ENCODE measurements at regions not wholly inside any gene's neighbourhood (a gene's known extent, or its start where the extent isn't known, plus 50 kb on each side); places are given as distances from the start of the nearest gene placed in this dataset.

- intact Hi-C loops (cut with micrococcal nuclease), result no loop called here
- H2AFZ ChIP-seq (ENCODE audit: insufficient read depth, low read depth, low read length, poor library complexity, severe bottlenecking), result no peak overlapping the region
- H3K4me3 Mint-ChIP-seq, result peak overlapping the region in 1 of 2 donors; percentile 51
- TF ChIP-seq CTCF (IDR thresholded peaks at IDR 0.05), result no peak
- peak overlapping the region in 1 of 2 donors; percentile 72 for H3K27ac ChIP-seq (ENCODE audit: low read depth in 1 of 2, low read length in 2 of 2)
- no peaks in the 10 kb centered on the region for H3K36me3 ChIP-seq (replicated peaks in 1 of 2; ENCODE audit: control insufficient read depth in 1 of 2, insufficient read depth in 2 of 2, low read length in 2 of 2)
- no peaks in the 10 kb centered on the region for H3K79me2 ChIP-seq (ENCODE audit: insufficient read depth, low read length)
- H4K20me1 ChIP-seq (ENCODE audit: insufficient read depth, low read length), result no peaks in the 10 kb centered on the region
- peaks cover 41 to 47% of the 10 kb centered on the region in 2 donors for H3K4me1 ChIP-seq (ENCODE audit: control insufficient read depth in 1 of 2, insufficient read depth in 2 of 2, low read length in 2 of 2)
- peaks cover 0 to 5% of the 10 kb centered on the region in 2 donors for H3K36me3 Mint-ChIP-seq
- peak overlapping the region; percentile 59 for H3K4me2 ChIP-seq (replicated peaks; ENCODE audit: extremely low read depth, low read length, poor library complexity, severe bottlenecking)
- no CpG with 5 or more reads among the region's 2 CpGs for WGBS (ENCODE audit: insufficient coverage)
- peak; percentile 60 to 64 (median 64) for DNase-seq
- H3K27me3 Mint-ChIP-seq (ENCODE audit: low read depth in 3 of 3), result peaks cover 0 to 3% (median 0%) of the 10 kb centered on the region in 3 donors
- H3K9ac ChIP-seq (ENCODE audit: insufficient read depth, low read length, poor library complexity, severe bottlenecking), result no peak overlapping the region
- peak overlapping the region; percentile 76 to 89 (median 84) for H3K27ac Mint-ChIP-seq
- no peaks in the 10 kb centered on the region for H3K27me3 ChIP-seq (ENCODE audit: control insufficient read depth in 2 of 2, insufficient read depth in 2 of 2, low read length in 2 of 2)
- H3K4me3 ChIP-seq (replicated peaks in 1 of 3; ENCODE audit: low read depth in 2 of 3, low read length in 3 of 3), result peak overlapping the region in 1 of 3 experiments; percentile 56
- H3K4me1 Mint-ChIP-seq, result peaks cover 47% of the 10 kb centered on the region
- H3K9me3 Mint-ChIP-seq, result peaks cover 0 to 12% (median 5%) of the 10 kb centered on the region in 7 donors
- no peaks in the 10 kb centered on the region for H3K9me3 ChIP-seq (replicated peaks in 1 of 2; ENCODE audit: control insufficient read depth in 1 of 2, insufficient read depth in 1 of 2, low read length in 2 of 2)
Observed at GRCh38 chr7:114051871-114052331, 133.1 kb upstream of the PPP1R3A start.

GRCh38 chr7:114050571-114050970, 131.8 kb upstream of the PPP1R3A start:
- Mint-ChIP-seq H3K27me3 (ENCODE audit: low read depth in 3 of 3) (no peaks in the 10 kb centered on the region), H3K9me3 (peaks cover 0 to 4% (median 0%) of the 10 kb centered on the region in 7 donors), H3K36me3 (peaks cover 0 to 5% of the 10 kb centered on the region in 2 donors), H3K4me1 (peaks cover 50% of the 10 kb centered on the region), H3K27ac (no peak overlapping the region), H3K4me3 (no peak overlapping the region)
- DNase-seq, result no peak
- H2AFZ ChIP-seq (ENCODE audit: insufficient read depth, low read depth, low read length, poor library complexity, severe bottlenecking), result peak overlapping the region; percentile 11
- no peak overlapping the region for H3K4me2 ChIP-seq (replicated peaks; ENCODE audit: extremely low read depth, low read length, poor library complexity, severe bottlenecking)
- peaks cover 41 to 47% of the 10 kb centered on the region in 2 donors for H3K4me1 ChIP-seq (ENCODE audit: control insufficient read depth in 1 of 2, insufficient read depth in 2 of 2, low read length in 2 of 2)
- H3K4me3 ChIP-seq (replicated peaks in 1 of 3; ENCODE audit: low read depth in 2 of 3, low read length in 3 of 3), result no peak overlapping the region
- no peak overlapping the region for H3K27ac ChIP-seq (ENCODE audit: low read depth in 1 of 2, low read length in 2 of 2)
- H4K20me1 ChIP-seq (ENCODE audit: insufficient read depth, low read length), result no peaks in the 10 kb centered on the region
- H3K36me3 ChIP-seq (replicated peaks in 1 of 2; ENCODE audit: control insufficient read depth in 1 of 2, insufficient read depth in 2 of 2, low read length in 2 of 2), result no peaks in the 10 kb centered on the region
- no peak overlapping the region for H3K9ac ChIP-seq (ENCODE audit: insufficient read depth, low read length, poor library complexity, severe bottlenecking)
- no peaks in the 10 kb centered on the region for H3K27me3 ChIP-seq (ENCODE audit: control insufficient read depth in 2 of 2, insufficient read depth in 2 of 2, low read length in 2 of 2)
- WGBS (ENCODE audit: insufficient coverage), result no CpG with 5 or more reads among the region's 3 CpGs
- intact Hi-C loops (cut with micrococcal nuclease), result no loop called here
- no peaks in the 10 kb centered on the region for H3K9me3 ChIP-seq (replicated peaks in 1 of 2; ENCODE audit: control insufficient read depth in 1 of 2, insufficient read depth in 1 of 2, low read length in 2 of 2)
- H3K79me2 ChIP-seq (ENCODE audit: insufficient read depth, low read length), result no peaks in the 10 kb centered on the region
- no peak for TF ChIP-seq CTCF (IDR thresholded peaks at IDR 0.05)
